Right lobe of liver (tissue), 6 donors: ENCODE measurements at regions not wholly inside any gene's neighbourhood (a gene's known extent, or its start where the extent isn't known, plus 50 kb on each side); places are given as distances from the start of the nearest gene placed in this dataset.

Source experiments
- ATAC-seq, 4 donors: fragments of 200-7000 bp; cut with Tn5 transposase; one replicate each; pipeline ENCODE4 v1.9.1; 2020; ENCODE audit warnings: mild to moderate bottlenecking in 4 of 4, moderate library complexity in 4 of 4
- DNase-seq, 3 donors: peaks; one replicate each; pipeline ENCODE4 v3.0.0-alpha.2; 2020
- H3K27ac ChIP-seq, 3 donors: fragments of 200-600 bp; one replicate each; pipeline ENCODE4 v1.8.0; 2022
- H3K27me3 ChIP-seq, 2 donors: fragments of 200-600 bp; one replicate each; pipeline ENCODE4 v1.8.0; 2022
- H3K36me3 ChIP-seq, 4 donors: fragments of 200-600 bp; sonication (generic) in 1 of 4; one replicate each; pipeline versions ENCODE4 v1.5.1 to v1.8.0; 2017 to 2022; ENCODE audit warnings: control low read depth in 1 of 4
- H3K4me1 ChIP-seq, 4 donors: fragments of 200-600 bp; sonication (generic) in 1 of 4; one replicate each; pipeline versions ENCODE4 v1.5.1 to v1.8.0; 2017 to 2022; ENCODE audit warnings: control low read depth in 1 of 4
- H3K4me3 ChIP-seq, 3 donors: fragments of 200-600 bp; one replicate each; pipeline ENCODE4 v1.8.0; 2022
- H3K9me3 ChIP-seq, 4 donors: fragments of 200-600 bp; sonication (generic) in 1 of 4; one replicate each; pipeline versions ENCODE4 v1.5.1 to v1.8.0; 2017 to 2022; ENCODE audit warnings: control low read depth in 1 of 4
- POLR2A ChIP-seq: fragments of 450-650 bp; IDR thresholded peaks from one replicate; pipeline ENCODE4 v1.6.1; 2017; ENCODE audit warnings: antibody characterized with exemption, mild to moderate bottlenecking
- WGBS: methylation state at CpG from one replicate; pipeline ENCODE4 v1.1.6; 2018; ENCODE audit warnings: low coverage, low lambda C conversion rate; ENCODE audit not compliant: insufficient coverage; ENCODE audit errors: missing lambda C conversion rate; 5-methylcytosine and 5-hydroxymethylcytosine counted together
- intact Hi-C, 2 donors: fragments of 100-400 bp; cut with DNase I; formaldehyde crosslinking; loops; one replicate each; pipeline versions ENCODE4 v1.11.2 to v1.14.1; 2022
- TF ChIP-seq, protein P1 (sequence below), 4 donors: fragments of 200-600 bp in 3 of 4; fragments of 450-650 bp in 1 of 4; IDR thresholded peaks; one replicate each; pipeline versions ENCODE4 v1.5.1 to v1.8.0; 2016 to 2022; ENCODE audit warnings: antibody characterized with exemption in 4 of 4, mild to moderate bottlenecking in 2 of 4
- donor health status: DM: no; HTN: yes; CAD: no.
- donor health status: DM: no; HTN: no; CAD: no.
- donor health status: DM: no; HTN: no; CAD: no.
- donor health status: DM: no; HTN: yes; CAD: no.
- donor health status: DM: no; HTN: yes; CAD: no.

GRCh38 chr2:78553866-78554647, 471.4 kb upstream of the REG3G start:
- no peak overlapping the region for H3K27ac ChIP-seq
- no peaks in the 10 kb centered on the region for H3K9me3 ChIP-seq
- H3K27me3 ChIP-seq, result no peaks in the 10 kb centered on the region
- intact Hi-C loops, result no loop called here
- DNase-seq (no peak), ATAC-seq (no peak)
- TF ChIP-seq, protein P1, sequence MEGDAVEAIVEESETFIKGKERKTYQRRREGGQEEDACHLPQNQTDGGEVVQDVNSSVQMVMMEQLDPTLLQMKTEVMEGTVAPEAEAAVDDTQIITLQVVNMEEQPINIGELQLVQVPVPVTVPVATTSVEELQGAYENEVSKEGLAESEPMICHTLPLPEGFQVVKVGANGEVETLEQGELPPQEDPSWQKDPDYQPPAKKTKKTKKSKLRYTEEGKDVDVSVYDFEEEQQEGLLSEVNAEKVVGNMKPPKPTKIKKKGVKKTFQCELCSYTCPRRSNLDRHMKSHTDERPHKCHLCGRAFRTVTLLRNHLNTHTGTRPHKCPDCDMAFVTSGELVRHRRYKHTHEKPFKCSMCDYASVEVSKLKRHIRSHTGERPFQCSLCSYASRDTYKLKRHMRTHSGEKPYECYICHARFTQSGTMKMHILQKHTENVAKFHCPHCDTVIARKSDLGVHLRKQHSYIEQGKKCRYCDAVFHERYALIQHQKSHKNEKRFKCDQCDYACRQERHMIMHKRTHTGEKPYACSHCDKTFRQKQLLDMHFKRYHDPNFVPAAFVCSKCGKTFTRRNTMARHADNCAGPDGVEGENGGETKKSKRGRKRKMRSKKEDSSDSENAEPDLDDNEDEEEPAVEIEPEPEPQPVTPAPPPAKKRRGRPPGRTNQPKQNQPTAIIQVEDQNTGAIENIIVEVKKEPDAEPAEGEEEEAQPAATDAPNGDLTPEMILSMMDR (IDR thresholded peaks at IDR 0.05), result no peak
- TF ChIP-seq POLR2A, result no peak
- no peaks in the 10 kb centered on the region for H3K4me1 ChIP-seq
- no peak overlapping the region for H3K4me3 ChIP-seq
- H3K36me3 ChIP-seq, result no peaks in the 10 kb centered on the region
- 21% methylated on average over 3 of the region's 3 CpGs for WGBS

GRCh38 chr2:78561876-78562275, 463.6 kb upstream of the REG3G start:
- ATAC-seq, result no peak
- intact Hi-C loops, result no loop called here
- no peaks in the 10 kb centered on the region for H3K36me3 ChIP-seq

DNA sequence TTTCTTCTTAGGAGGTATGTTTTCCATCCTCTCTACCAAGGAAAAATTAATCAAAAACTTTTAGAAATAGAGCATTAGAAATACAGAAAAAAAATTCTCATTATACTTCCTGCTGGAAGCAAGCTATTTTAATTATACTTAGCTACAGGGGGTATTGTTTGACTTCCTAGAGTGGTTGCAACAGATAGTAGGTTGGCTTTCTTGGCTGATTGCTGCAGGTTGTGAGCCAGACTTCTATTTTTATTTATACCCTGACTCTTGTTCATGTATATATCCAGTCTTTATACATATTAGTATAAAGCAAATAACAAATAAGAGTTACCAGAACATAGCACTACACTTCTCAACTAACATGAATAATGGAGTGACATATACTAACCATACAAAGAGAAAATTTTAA, 460.8 kb upstream of the REG3G start:
- H3K4me3 ChIP-seq, result no peak overlapping the region
- ATAC-seq, result no peak
- intact Hi-C loops, result no loop called here
- H3K4me1 ChIP-seq, result no peaks in the 10 kb centered on the region
- TF ChIP-seq POLR2A, result no peak
- TF ChIP-seq, protein P1 (IDR thresholded peaks at IDR 0.05), result no peak
- no peaks in the 10 kb centered on the region for H3K36me3 ChIP-seq
- H3K9me3 ChIP-seq, result no peaks in the 10 kb centered on the region
- no peak overlapping the region for H3K27ac ChIP-seq
- no peaks in the 10 kb centered on the region for H3K27me3 ChIP-seq
- DNase-seq, result no peak

More at GRCh38 chr2:78561876-78562275, 463.6 kb upstream of the REG3G start:
- no peak overlapping the region for H3K27ac ChIP-seq
- H3K4me1 ChIP-seq, result no peaks in the 10 kb centered on the region
- DNase-seq, result no peak
- H3K4me3 ChIP-seq, result no peak overlapping the region
- TF ChIP-seq, protein P1 (IDR thresholded peaks at IDR 0.05), result no peak
- TF ChIP-seq POLR2A, result no peak
- H3K27me3 ChIP-seq, result no peaks in the 10 kb centered on the region
- no peaks in the 10 kb centered on the region for H3K9me3 ChIP-seq

DNA sequence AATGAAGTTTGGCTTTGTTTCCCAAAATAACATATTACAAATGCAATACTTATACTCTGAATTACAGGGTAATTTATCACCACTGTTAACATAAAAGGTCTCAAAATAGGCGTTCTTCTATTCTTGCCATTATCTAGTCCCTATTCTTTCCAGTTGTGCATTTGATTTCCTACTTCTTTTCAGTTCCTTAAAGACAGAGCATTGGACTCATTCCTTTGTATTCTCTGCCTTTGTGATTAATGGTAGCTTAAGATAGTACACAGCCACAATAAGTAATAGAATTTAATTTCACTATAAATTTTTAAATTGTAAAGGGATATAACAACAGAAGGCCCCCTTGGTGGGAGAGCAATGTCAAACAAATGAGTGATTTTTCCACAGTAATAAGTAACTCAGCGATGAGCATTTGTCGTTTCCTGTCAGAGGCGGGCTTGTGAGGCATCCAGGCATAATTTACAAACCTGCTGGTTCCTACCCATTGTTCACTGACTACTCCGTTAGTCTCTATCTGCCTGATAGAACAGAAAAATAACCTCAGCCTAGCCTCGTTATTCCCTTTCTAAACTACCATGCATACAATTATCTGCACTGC, 456.6 kb upstream of the REG3G start:
- 50% methylated on average over 6 of the region's 6 CpGs for WGBS
- TF ChIP-seq POLR2A, result no peak
- TF ChIP-seq, protein P1 (IDR thresholded peaks at IDR 0.05), result no peak
- Histone ChIP-seq H3K9me3 (no peaks in the 10 kb centered on the region), H3K4me3 (no peak overlapping the region), H3K27me3 (no peaks in the 10 kb centered on the region), H3K36me3 (no peaks in the 10 kb centered on the region), H3K27ac (no peak overlapping the region), H3K4me1 (no peaks in the 10 kb centered on the region)
- intact Hi-C loops, result no loop called here
- ATAC-seq (no peak), DNase-seq (no peak)
